GM12878 (cell line): ENCODE measurements at regions not wholly inside any gene's neighbourhood (a gene's known extent, or its start where the extent isn't known, plus 50 kb on each side); places are given as distances from the start of the nearest gene placed in this dataset.
"Not testable (repeated sequence)": the region's sequence is repeated elsewhere in the genome, so short reads cannot be mapped to it uniquely, and the experiment has no call there.

Experiments used
- ATAC-seq: fragments of 200-7000 bp; cut with Tn5 transposase; 3 replicates; pipeline ENCODE4 v1.9.1; 2020; ENCODE audit warnings: mild to moderate bottlenecking, moderate library complexity
- BruUV-seq: library from RNA; stranded (reverse); fragments of 400-500 nt; replicated peaks from 2 replicates; lab custom pipeline; 2021; lab: Mats Ljungman, UMichigan
- CTCF ChIA-PET: fragments of 300-600 bp; sonication (Branson Sonifier 250); formaldehyde crosslinking; extraction: SDS; loops from one replicate; lab custom pipeline; 2021; ENCODE audit warnings: inconsistent platforms; lab: Yijun Ruan, JAX
- POLR2A ChIA-PET: fragments of 350-600 bp; formaldehyde crosslinking; extraction: SDS; loops from one replicate; lab custom pipeline; 2021; ENCODE audit warnings: inconsistent platforms; lab: Charles Lee
- RAD21 ChIA-PET: fragments of 300-600 bp; sonication (Branson Sonifier 250); formaldehyde crosslinking; loops from one replicate; lab custom pipeline; 2023; ENCODE audit warnings: antibody characterized with exemption; ENCODE audit not compliant: unreplicated experiment; lab: Charles Lee
- SMC1A ChIA-PET: fragments of 300-600 bp; sonication (Branson Sonifier 250); formaldehyde crosslinking; loops from one replicate; lab custom pipeline; 2023; ENCODE audit not compliant: unreplicated experiment, uncharacterized antibody; lab: Charles Lee
- DNase-seq: peaks from one replicate; pipeline ENCODE4 v3.0.0-alpha.2; 2011; ENCODE audit warnings: low read depth, low spot score
- FAIRE-seq: peaks from 3 replicates; lab custom pipeline; 2011; peaks lifted over from hg19 to GRCh38; lab: Jason Lieb, UNC
- H2AFZ ChIP-seq: 2 replicates; pipeline ENCODE4 v1.6.0; 2011; ENCODE audit warnings: low read depth, low read length, control low read depth; ENCODE audit not compliant: control insufficient read depth
- H3K27ac ChIP-seq: 2 replicates; pipeline ENCODE4 v1.5.1; 2011; ENCODE audit warnings: control low read depth; ENCODE audit not compliant: control insufficient read depth, insufficient read depth
- H3K27me3 ChIP-seq, 2 experiments: replicated peaks in 1 of 2; 2 replicates each; pipeline versions ENCODE4 v1.6.0 to v1.6.1; 2011; ENCODE audit warnings: low read length in 1 of 2; ENCODE audit not compliant: control insufficient read depth in 2 of 2, insufficient read depth in 2 of 2
- H3K36me3 ChIP-seq, 2 experiments: 2 replicates each; pipeline ENCODE4 v1.5.1; 2011; ENCODE audit warnings: low read length in 1 of 2; ENCODE audit not compliant: control insufficient read depth in 2 of 2, insufficient read depth in 2 of 2
- H3K4me1 ChIP-seq: 2 replicates; pipeline ENCODE4 v1.6.1; 2011; ENCODE audit warnings: mild to moderate bottlenecking, low read length, moderate library complexity, mixed read lengths; ENCODE audit not compliant: control insufficient read depth, insufficient read depth
- H3K4me2 ChIP-seq: 2 replicates; pipeline ENCODE4 v1.6.0; 2011; ENCODE audit warnings: control low read depth; ENCODE audit not compliant: control insufficient read depth, insufficient read depth
- H3K4me3 ChIP-seq: fragments of 200-600 bp; sonication (generic); 2 replicates; pipeline ENCODE4 v1.5.1; 2016
- H3K79me2 ChIP-seq: 2 replicates; pipeline ENCODE4 v1.6.0; 2011; ENCODE audit warnings: low read length; ENCODE audit not compliant: control insufficient read depth, insufficient read depth
- H3K9ac ChIP-seq: 2 replicates; pipeline ENCODE4 v1.8.0; 2011; ENCODE audit warnings: low read length, control low read depth, mixed read lengths; ENCODE audit not compliant: control insufficient read depth, insufficient read depth
- H3K9me3 ChIP-seq: replicated peaks from 3 replicates; pipeline ENCODE4 v1.5.1; 2011; ENCODE audit warnings: mild to moderate bottlenecking, low read length; ENCODE audit not compliant: control insufficient read depth, insufficient read depth
- H4K20me1 ChIP-seq: 2 replicates; pipeline ENCODE4 v1.6.0; 2011; ENCODE audit not compliant: control insufficient read depth, insufficient read depth
- KAT2A ChIP-seq: conservative IDR thresholded peaks from 2 replicates; pipeline ENCODE4 v1.6.1; 2011; ENCODE audit warnings: low read depth, low read length; ENCODE audit not compliant: control insufficient read depth
- WGBS: methylation state at CpG from one replicate; pipeline ENCODE4 v1.1.6; 2016; ENCODE audit warnings: low lambda C conversion rate; ENCODE audit not compliant: insufficient replicate concordance, insufficient coverage; ENCODE audit errors: missing lambda C conversion rate; 5-methylcytosine and 5-hydroxymethylcytosine counted together
- in situ Hi-C: fragments of 300-500 bp; cut with MboI; formaldehyde crosslinking; loops from 9 replicates; pipeline ENCODE4 v1.14.3; 2018; ENCODE audit warnings: mixed read lengths
- intact Hi-C: fragments of 100-400 bp; cut with micrococcal nuclease; formaldehyde crosslinking; loops from one replicate; pipeline ENCODE4 v1.14.2; 2022; ENCODE audit not compliant: unreplicated experiment
- TF ChIP-seq, protein P1 (sequence below): IDR thresholded peaks from 2 replicates; pipeline ENCODE4 v1.6.1; 2011; ENCODE audit warnings: low read depth, mild to moderate bottlenecking, low read length, moderate library complexity, borderline replicate concordance; ENCODE audit errors: extremely low read depth

GRCh38 chr19:13681509-13681908 lies 82.8 kb upstream of the MRI1 start:
- BruUV-seq, result no TSS peak
- POLR2A ChIA-PET, result no interaction called here
- no peaks in the 10 kb centered on the region for H3K79me2 ChIP-seq
- H3K4me3 ChIP-seq, result no peak overlapping the region
- no peak for ATAC-seq
- RAD21 ChIA-PET, result interaction anchor here (0.6 kb wide), 1 partner anchor 22 kb away, joined by 3 read pairs; no protein-coding TSS in a partner anchor
- no peaks in the 10 kb centered on the region for H3K36me3 ChIP-seq
- FAIRE-seq, result no peak
- H3K4me2 ChIP-seq, result no peak overlapping the region
- DNase-seq, result no peak
- no peaks in the 10 kb centered on the region for H3K4me1 ChIP-seq
- H4K20me1 ChIP-seq, result no peaks in the 10 kb centered on the region
- CTCF ChIA-PET, result interaction anchor here (0.7 kb wide), 1 partner anchor 8 kb away, joined by 4 read pairs; no protein-coding TSS in a partner anchor
- TF ChIP-seq, protein P1, sequence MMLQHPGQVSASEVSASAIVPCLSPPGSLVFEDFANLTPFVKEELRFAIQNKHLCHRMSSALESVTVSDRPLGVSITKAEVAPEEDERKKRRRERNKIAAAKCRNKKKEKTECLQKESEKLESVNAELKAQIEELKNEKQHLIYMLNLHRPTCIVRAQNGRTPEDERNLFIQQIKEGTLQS, result no peak
- no peak for TF ChIP-seq KAT2A
- in situ Hi-C loops (no loop called here), intact Hi-C loops (no loop called here)
- no peaks in the 10 kb centered on the region; the same call in 1 of the 3 replicates for H3K9me3 ChIP-seq
- no peaks in the 10 kb centered on the region for H3K27me3 ChIP-seq
- H3K9ac ChIP-seq, result no peak overlapping the region
- H2AFZ ChIP-seq, result no peak overlapping the region
- no peak overlapping the region for H3K27ac ChIP-seq
- 53% methylated on average over 3 of the region's 3 CpGs for WGBS
- SMC1A ChIA-PET, result no interaction called here

- RAD21 ChIA-PET, DNase-seq, H3K27ac ChIP-seq, H3K4me3 ChIP-seq, H3K36me3 ChIP-seq, BruUV-seq, H3K9ac ChIP-seq, SMC1A ChIA-PET, ATAC-seq, FAIRE-seq, H3K9me3 ChIP-seq, H4K20me1 ChIP-seq, H3K4me1 ChIP-seq, in situ Hi-C loops, intact Hi-C loops, H2AFZ ChIP-seq, H3K79me2 ChIP-seq, H3K4me2 ChIP-seq, H3K27me3 ChIP-seq: not testable (repeated sequence)
- 37% methylated on average over 7 of the region's 7 CpGs for WGBS
- CTCF ChIA-PET, result interaction anchor here (0.7 kb wide), 1 partner anchor 9 kb away, joined by 4 read pairs; no protein-coding TSS in a partner anchor
- POLR2A ChIA-PET, result interaction anchor here (0.6 kb wide), 1 partner anchor 1555 kb away, joined by 5 read pairs; no protein-coding TSS in a partner anchor
Measured at GRCh38 chr19:13680708-13681360, 83.5 kb upstream of the MRI1 start.

GRCh38 chr19:13676967-13677366 lies 87.4 kb upstream of the MRI1 start:
- H3K9ac ChIP-seq, H3K4me1 ChIP-seq, H3K27me3 ChIP-seq, H2AFZ ChIP-seq, H3K4me3 ChIP-seq, DNase-seq, RAD21 ChIA-PET, H3K36me3 ChIP-seq, in situ Hi-C loops, H3K4me2 ChIP-seq, H3K79me2 ChIP-seq, FAIRE-seq, intact Hi-C loops, BruUV-seq, H4K20me1 ChIP-seq, H3K9me3 ChIP-seq, ATAC-seq, POLR2A ChIA-PET, H3K27ac ChIP-seq: not testable (repeated sequence)
- ChIA-PET SMC1A (interaction anchor here (0.7 kb wide), 1 partner anchor 245 kb away, joined by 3 read pairs; no protein-coding TSS in a partner anchor), CTCF (interaction anchor here (0.9 kb wide), 1 partner anchor 36 kb away, joined by 4 read pairs; no protein-coding TSS in a partner anchor)
- 43% methylated on average over 5 of the region's 5 CpGs for WGBS
